HG03460 (cell line): ENCODE measurements at regions not wholly inside any gene's neighbourhood (a gene's known extent, or its start where the extent isn't known, plus 50 kb on each side); places are given as distances from the start of the nearest gene placed in this dataset.

Experiments
- ATAC-seq: cut with Tn5 transposase; IDR thresholded peaks from one replicate; pipeline ENCODE4 v1.9.1; 2021; ENCODE audit not compliant: unreplicated experiment

- no peak for ATAC-seq
Observed at GRCh38 chr11:8794126-8794525, 111.5 kb downstream of the RPL27A start.

DNA sequence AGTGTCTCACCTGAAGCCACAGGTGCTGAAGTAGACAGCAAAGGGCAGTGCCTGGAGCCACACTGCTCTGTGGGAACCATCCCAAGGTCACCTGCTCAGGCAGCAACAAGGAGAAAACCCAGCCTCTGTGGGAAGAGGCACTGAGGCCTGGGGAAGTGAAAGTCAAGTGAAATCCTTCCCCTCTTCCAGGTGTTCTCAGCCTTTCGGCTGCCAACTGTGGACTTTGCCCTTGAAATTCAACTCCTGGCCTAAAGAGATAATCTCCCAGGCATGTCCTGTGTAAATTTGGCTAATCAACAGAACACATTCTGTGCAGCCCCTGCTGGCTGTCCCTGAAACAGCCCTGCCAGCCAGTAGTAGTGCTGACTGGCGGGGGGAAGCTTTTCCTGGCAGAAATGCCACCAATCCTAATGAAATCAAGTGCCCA is 112.1 kb downstream of the RPL27A start:
- no peak for ATAC-seq

GRCh38 chr11:8796941-8797340 is 114.0 kb upstream of the AKIP1 start:
- ATAC-seq = no peak

GRCh38 chr11:8799273-8799672 is 111.7 kb upstream of the AKIP1 start:
- ATAC-seq = no peak

DNA sequence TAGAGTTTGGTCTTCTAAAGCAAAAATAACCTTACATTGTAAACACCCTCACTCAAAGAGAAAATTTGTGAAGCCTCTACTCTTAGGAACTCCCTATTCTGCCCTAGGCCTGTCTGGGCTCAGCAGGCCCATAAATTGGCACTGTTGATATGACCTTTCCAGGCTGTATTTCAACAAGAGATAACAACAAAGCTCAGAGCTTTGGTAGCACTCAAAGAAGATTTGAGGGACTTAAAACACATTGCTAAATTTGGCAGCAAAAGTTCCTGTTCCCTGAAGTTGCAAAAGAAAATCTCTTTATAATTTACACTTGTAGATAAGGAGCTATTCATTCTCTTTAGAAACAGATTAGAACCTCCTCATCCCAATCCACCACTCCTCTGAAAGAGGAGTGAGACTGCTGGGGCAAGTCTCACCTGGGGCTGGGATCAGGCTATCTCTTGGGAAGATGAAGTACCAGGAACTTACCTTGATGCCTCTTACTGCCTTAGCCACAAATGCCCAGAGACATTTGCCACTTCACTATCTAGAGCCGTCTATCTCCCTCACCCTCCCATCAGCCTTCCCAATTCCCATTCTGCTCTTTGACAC is 110.4 kb upstream of the AKIP1 start:
- no peak for ATAC-seq

- no peak for ATAC-seq
Observed at GRCh38 chr11:8801121-8801520, 109.9 kb upstream of the AKIP1 start.

DNA sequence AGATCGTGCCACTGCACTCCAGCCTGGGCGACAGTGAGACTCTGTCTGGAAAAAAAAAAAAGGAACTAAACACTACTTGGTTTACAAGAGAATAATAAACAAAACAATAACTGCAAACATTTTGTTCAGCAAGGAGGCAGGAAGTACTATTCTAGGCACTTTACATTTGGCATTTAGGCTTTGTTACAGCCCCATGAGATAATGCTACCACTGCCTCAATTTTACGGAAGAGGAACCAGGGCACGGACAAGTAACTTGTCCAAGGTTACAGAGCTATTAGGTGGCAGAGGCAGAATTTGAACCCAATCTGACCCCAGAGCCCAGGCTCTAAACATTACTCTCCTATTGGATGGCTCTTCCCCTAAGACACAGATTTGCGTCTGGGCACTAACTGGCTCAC is 108.7 kb upstream of the AKIP1 start:
- no peak for ATAC-seq

- no peak for ATAC-seq
Observed at GRCh38 chr11:8803973-8804372, 107.0 kb upstream of the AKIP1 start.

DNA sequence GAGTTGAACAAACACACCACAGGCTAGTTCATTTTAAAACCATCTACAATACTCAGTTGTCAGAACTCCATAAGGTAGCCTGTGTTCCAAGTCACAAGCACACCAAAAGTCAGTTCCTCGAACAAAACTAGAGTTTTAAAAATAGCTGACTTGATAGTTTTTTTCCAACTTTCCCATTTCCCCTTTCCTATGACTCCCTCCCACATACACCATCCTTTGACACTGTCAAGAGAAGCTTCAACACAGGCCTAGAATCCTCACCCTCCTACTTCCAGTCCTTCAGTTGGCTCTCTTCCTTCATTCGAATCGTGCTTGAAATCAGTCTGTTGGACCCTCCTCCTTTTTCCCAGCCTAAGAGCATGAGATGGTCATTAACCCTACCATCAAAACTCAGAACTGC is 105.7 kb upstream of the AKIP1 start:
- no peak for ATAC-seq

DNA sequence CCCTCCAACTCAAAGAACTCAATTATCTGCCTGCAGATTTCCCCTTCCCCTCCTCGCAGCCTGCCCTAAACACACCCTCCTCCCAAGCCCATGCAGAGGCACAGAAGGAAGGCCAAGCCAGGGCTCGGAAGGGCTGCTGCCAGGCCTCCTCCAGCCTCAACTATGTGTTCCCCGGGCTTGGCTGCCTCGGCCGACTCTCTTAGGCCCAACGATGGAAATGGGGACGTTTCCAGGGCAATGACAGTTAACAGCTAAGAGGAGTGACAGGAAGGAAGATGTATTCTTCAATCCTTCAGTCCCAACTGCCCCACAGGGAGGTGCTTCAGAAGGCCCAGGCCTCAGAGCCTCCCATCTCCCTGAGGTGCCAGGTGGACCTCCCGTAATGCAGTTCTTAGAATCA is 104.0 kb upstream of the AKIP1 start:
- no peak for ATAC-seq

GRCh38 chr11:8807544-8808225 is 103.3 kb upstream of the AKIP1 start:
- no peak for ATAC-seq

- no peak for ATAC-seq
Observed at GRCh38 chr11:8808226-8808585, 102.8 kb upstream of the AKIP1 start.

DNA sequence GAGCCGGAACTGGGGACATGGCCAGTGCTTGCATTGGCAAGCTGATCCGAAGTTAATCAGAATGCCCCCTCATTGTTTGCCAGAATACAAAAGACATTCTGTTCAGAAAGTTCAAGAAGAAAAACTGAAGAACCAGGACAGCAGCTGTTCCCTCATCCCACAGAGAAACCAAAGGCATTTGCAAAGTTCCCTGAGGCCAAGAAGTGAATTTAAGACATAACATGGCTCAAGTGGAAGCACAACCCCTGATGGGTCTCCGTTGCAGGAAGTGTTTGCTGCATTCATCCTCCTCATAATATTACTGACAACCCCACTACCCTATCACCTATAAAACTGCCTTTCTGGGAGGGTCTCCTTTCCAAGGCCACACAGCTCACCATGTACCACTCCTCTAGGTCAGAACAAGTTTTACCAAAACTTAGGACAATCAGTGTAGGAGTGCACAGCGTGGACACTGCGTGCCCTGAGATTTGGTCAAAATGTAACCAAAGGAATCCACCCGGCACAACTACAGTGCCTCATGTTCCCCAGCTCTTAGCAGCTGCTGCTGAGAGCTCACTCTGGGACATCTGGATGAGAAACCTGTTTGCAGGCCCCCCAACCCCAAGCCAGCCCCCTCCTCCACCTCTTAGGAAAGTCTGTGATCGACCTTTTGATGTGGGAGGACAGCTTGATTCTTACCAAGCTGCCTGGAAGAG is 101.6 kb upstream of the AKIP1 start:
- no peak for ATAC-seq

GRCh38 chr11:8809939-8810539 is 101.0 kb upstream of the AKIP1 start:
- ATAC-seq = no peak

DNA sequence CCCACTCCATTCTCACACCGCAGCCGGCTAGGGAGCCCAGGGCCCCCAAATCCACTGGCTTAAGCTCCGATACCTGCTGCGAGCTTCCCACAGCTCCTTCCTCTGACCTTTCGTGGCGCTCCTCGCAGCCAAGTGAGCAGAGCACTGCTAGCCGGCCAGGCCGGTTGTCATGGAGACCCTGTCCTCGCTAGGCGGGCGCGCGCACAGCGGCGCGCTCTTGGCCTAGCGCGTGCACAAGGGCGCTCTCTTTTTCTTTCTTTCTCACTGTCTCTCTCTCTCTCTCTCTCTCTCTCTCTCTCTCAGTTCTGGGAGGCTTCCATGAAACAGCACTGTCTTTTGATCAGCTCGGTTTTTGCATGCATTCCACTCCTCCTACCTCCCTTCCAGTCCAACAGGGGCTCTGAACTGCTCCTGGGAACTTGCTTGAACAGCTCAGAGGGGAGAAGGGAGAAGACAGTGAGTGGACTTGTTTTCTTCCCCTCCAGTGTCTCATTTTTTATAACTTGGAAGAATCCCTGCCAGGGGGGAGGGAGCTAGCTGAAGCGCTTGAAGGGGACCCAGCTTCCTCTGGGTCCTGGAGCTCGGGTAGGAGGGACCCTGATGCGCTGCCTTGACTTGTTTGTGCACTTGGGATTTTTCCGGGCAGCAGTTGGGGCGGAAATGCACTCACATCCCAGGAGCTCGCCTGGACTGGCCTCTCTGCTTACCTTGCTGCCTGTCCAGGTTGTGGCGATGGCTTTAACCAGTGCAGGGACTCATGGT is 100.3 kb upstream of the AKIP1 start:
- ATAC-seq = no peak

DNA sequence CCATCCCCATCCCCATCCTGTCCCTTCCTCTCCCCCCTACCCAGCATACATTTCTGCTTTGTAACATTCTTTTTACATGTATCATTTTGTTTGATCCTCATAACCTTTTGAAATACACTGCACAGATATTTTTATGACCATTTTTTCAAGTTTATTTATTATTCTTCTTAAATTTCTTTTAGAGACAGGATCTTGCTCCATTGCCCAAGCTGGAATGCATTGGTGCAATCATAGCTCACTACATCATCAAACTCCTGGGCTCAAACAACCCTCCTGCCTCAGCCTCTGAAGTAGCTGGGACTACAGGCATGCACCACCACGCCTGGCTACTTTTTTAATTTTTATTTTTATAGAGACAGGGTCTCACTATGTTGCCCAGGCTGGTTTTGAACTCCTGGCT is 99.4 kb upstream of the AKIP1 start:
- ATAC-seq = no peak

GRCh38 chr11:8812438-8812837 is 98.6 kb upstream of the AKIP1 start:
- ATAC-seq = no peak

- no peak for ATAC-seq
Observed at GRCh38 chr11:8813658-8814057, 97.3 kb upstream of the AKIP1 start.

DNA sequence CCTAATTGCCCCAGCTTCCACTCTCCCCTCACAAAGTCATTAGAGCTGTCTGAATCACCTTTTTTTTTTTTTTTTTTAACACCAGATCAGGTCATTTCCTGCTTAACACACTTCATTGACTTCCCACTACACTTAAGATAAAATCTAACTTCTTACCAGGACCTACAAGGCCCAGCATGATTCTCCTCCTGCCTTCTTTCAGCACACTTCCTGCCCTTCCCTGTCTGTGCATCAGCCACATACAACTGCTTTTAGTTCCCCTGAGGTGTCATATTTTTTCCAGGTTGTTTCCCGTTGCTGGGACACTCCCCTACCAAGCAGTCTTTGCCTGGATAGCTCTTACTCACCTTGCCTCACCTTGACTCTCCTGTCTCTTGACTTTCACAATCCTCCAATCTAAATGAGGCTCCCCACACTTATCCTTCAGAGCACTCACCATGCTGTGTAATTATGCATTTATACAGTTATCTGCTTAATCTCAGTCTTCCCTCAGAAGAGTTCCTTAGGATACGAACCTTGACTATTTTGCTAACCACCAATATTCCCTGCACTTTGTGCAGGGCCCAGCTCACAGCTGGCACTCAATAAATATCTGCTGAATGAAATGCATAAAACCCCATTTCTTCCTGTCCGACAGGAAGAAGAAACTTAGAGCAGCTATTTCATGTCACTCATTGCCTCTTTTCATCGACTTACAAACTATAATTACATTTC is 96.6 kb upstream of the AKIP1 start:
- ATAC-seq = no peak

- ATAC-seq = no peak
Observed at GRCh38 chr11:8814923-8815240, 96.1 kb upstream of the AKIP1 start.

- no peak for ATAC-seq
Observed at GRCh38 chr11:8818421-8818820, 92.6 kb upstream of the AKIP1 start.
